SK-N-SH treated with all-trans-retinoic acid at 6 μM for 48 hours (cell line): ENCODE measurements at regions not wholly inside any gene's neighbourhood (a gene's known extent, or its start where the extent isn't known, plus 50 kb on each side); places are given as distances from the start of the nearest gene placed in this dataset.

Source experiments
- ATAC-seq: fragments of 200-7000 bp; cut with Tn5 transposase; 3 replicates; pipeline ENCODE4 v1.9.1; 2020; ENCODE audit warnings: mild to moderate bottlenecking, moderate library complexity
- ARNTL ChIP-seq: fragments of 450-650 bp; formaldehyde crosslinking; IDR thresholded peaks from 2 replicates; pipeline ENCODE4 v1.5.0; 2020; ENCODE audit warnings: low read depth, mild to moderate bottlenecking, moderate library complexity, borderline replicate concordance
- BACH2 ChIP-seq: fragments of 250-450 bp; sonication (Bioruptor Pico); IDR thresholded peaks from 2 replicates; pipeline ENCODE4 v1.9.0; 2021; ENCODE audit warnings: mild to moderate bottlenecking, borderline replicate concordance
- CSDC2 ChIP-seq: fragments of 250-450 bp; sonication (Bioruptor Pico); IDR thresholded peaks from 2 replicates; pipeline ENCODE4 v1.5.0; 2020; ENCODE audit warnings: mild to moderate bottlenecking, moderate library complexity
- ESRRG ChIP-seq: fragments of 250-450 bp; sonication (Bioruptor Pico); IDR thresholded peaks from 2 replicates; pipeline ENCODE4 v1.6.1; 2021; ENCODE audit warnings: mild to moderate bottlenecking
- GLIS3 ChIP-seq: fragments of 250-450 bp; sonication (Bioruptor Pico); IDR thresholded peaks from 2 replicates; pipeline ENCODE4 v1.5.0; 2020; ENCODE audit warnings: mild to moderate bottlenecking, moderate library complexity
- ISL1 ChIP-seq: fragments of 250-450 bp; sonication (Bioruptor Pico); IDR thresholded peaks from 2 replicates; pipeline ENCODE4 v2.1.2; 2022; ENCODE audit warnings: mild to moderate bottlenecking, moderate library complexity
- OSR1 ChIP-seq: fragments of 250-450 bp; sonication (Bioruptor Pico); IDR thresholded peaks from 2 replicates; pipeline ENCODE4 v1.8.0; 2022; ENCODE audit warnings: moderate library complexity, mild to moderate bottlenecking, inconsistent platforms
- PATZ1 ChIP-seq: fragments of 250-450 bp; sonication (Bioruptor Pico); IDR thresholded peaks from 2 replicates; pipeline ENCODE4 v1.8.0; 2020; ENCODE audit warnings: mild to moderate bottlenecking, moderate library complexity, borderline replicate concordance
- POU6F1 ChIP-seq: fragments of 250-450 bp; sonication (Bioruptor Pico); IDR thresholded peaks from 2 replicates; pipeline ENCODE4 v1.8.0; 2021; ENCODE audit warnings: low read depth, mild to moderate bottlenecking, moderate library complexity, borderline replicate concordance
- PPARA ChIP-seq: fragments of 250-450 bp; sonication (Bioruptor Pico); IDR thresholded peaks from 2 replicates; pipeline ENCODE4 v1.5.0; 2020; ENCODE audit warnings: mild to moderate bottlenecking, borderline replicate concordance
- RARB ChIP-seq: fragments of 250-450 bp; sonication (Bioruptor Pico); IDR thresholded peaks from 2 replicates; pipeline ENCODE4 v1.8.0; 2021; ENCODE audit warnings: mild to moderate bottlenecking, moderate library complexity
- TOX ChIP-seq: fragments of 250-450 bp; sonication (Bioruptor Pico); IDR thresholded peaks from 2 replicates; pipeline ENCODE4 v1.8.0; 2021; ENCODE audit warnings: mild to moderate bottlenecking, moderate library complexity, borderline replicate concordance
- ZFP3 ChIP-seq: fragments of 250-450 bp; sonication (Bioruptor Pico); IDR thresholded peaks from 2 replicates; pipeline ENCODE4 v1.5.0; 2020; ENCODE audit warnings: mild to moderate bottlenecking, moderate library complexity
- ZFP30 ChIP-seq: fragments of 450-650 bp; formaldehyde crosslinking; IDR thresholded peaks from 2 replicates; pipeline ENCODE4 v1.5.0; 2022; ENCODE audit warnings: mild to moderate bottlenecking, moderate library complexity
- ZNF565 ChIP-seq: fragments of 450-650 bp; formaldehyde crosslinking; conservative IDR thresholded peaks from 2 replicates; pipeline ENCODE4 v1.5.0; 2020; ENCODE audit warnings: low read depth, mild to moderate bottlenecking, moderate library complexity
- ZNF70 ChIP-seq: fragments of 450-650 bp; formaldehyde crosslinking; IDR thresholded peaks from 2 replicates; pipeline ENCODE4 v1.5.0; 2020; ENCODE audit warnings: mild to moderate bottlenecking, moderate library complexity
- ZNF8 ChIP-seq: fragments of 450-650 bp; formaldehyde crosslinking; IDR thresholded peaks from 2 replicates; pipeline ENCODE4 v1.5.0; 2020; ENCODE audit warnings: mild to moderate bottlenecking, moderate library complexity
- TF ChIP-seq, protein P1 (sequence below): fragments of 250-450 bp; sonication (Bioruptor Pico); IDR thresholded peaks from 2 replicates; pipeline ENCODE4 v1.5.0; 2020; ENCODE audit warnings: mild to moderate bottlenecking, moderate library complexity
- TF ChIP-seq, protein P2 (sequence below): fragments of 250-450 bp; sonication (Bioruptor Pico); IDR thresholded peaks from 2 replicates; pipeline ENCODE4 v1.5.1; 2021; ENCODE audit warnings: mild to moderate bottlenecking, moderate library complexity

- TF ChIP-seq ZFP30, result no peak
- no peak for TF ChIP-seq OSR1 (CRISPR knock-in tag)
- no peak for TF ChIP-seq ZNF565
- TF ChIP-seq BACH2 (CRISPR knock-in tag), result no peak
- no peak for TF ChIP-seq GLIS3
- TF ChIP-seq ARNTL, result no peak
- TF ChIP-seq, protein P1, sequence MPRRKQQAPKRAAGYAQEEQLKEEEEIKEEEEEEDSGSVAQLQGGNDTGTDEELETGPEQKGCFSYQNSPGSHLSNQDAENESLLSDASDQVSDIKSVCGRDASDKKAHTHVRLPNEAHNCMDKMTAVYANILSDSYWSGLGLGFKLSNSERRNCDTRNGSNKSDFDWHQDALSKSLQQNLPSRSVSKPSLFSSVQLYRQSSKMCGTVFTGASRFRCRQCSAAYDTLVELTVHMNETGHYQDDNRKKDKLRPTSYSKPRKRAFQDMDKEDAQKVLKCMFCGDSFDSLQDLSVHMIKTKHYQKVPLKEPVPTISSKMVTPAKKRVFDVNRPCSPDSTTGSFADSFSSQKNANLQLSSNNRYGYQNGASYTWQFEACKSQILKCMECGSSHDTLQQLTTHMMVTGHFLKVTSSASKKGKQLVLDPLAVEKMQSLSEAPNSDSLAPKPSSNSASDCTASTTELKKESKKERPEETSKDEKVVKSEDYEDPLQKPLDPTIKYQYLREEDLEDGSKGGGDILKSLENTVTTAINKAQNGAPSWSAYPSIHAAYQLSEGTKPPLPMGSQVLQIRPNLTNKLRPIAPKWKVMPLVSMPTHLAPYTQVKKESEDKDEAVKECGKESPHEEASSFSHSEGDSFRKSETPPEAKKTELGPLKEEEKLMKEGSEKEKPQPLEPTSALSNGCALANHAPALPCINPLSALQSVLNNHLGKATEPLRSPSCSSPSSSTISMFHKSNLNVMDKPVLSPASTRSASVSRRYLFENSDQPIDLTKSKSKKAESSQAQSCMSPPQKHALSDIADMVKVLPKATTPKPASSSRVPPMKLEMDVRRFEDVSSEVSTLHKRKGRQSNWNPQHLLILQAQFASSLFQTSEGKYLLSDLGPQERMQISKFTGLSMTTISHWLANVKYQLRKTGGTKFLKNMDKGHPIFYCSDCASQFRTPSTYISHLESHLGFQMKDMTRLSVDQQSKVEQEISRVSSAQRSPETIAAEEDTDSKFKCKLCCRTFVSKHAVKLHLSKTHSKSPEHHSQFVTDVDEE (CRISPR knock-in tag), result no peak
- TF ChIP-seq CSDC2, result no peak
- no peak for TF ChIP-seq POU6F1 (CRISPR knock-in tag)
- ATAC-seq, result no peak
Measured at GRCh38 chr11:97234016-97234415, 844.2 kb downstream of the JRKL start.

GRCh38 chr11:97237151-97237550 is 847.3 kb downstream of the JRKL start:
- ATAC-seq, result no peak
- TF ChIP-seq GLIS3, result no peak
- TF ChIP-seq ISL1 (CRISPR knock-in tag), result no peak
- TF ChIP-seq BACH2 (CRISPR knock-in tag), result no peak
- TF ChIP-seq ZFP30, result no peak
- TF ChIP-seq, all 23 proteins: peak for 0

DNA sequence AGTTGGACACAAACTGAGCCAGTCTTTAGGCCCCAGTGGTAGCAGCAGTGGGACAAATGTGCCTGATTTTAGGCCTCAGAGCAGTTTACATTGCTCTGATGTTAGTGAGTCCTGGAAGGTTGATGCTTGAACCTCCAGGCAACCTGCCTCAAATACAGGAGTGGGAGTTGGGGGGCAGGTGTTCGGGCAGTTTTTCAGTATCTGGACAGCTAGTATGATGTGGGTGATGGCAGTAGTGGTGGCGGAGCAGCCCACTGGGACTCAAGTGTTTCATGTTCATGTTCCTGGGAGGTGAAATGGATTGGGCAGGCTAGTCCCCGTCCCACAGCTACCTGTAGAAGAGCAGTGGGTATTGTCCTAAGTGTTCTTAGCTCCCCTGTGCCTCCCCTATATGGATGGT is 857.8 kb downstream of the JRKL start:
- TF ChIP-seq OSR1 (CRISPR knock-in tag), result no peak
- TF ChIP-seq ZNF565, result no peak
- TF ChIP-seq PATZ1 (CRISPR knock-in tag), result no peak
- TF ChIP-seq ZNF8 (CRISPR knock-in tag), result no peak
- TF ChIP-seq ZNF70 (CRISPR knock-in tag), result no peak
- no peak for ATAC-seq

- ATAC-seq, result no peak
- no peak for TF ChIP-seq ZFP3 (CRISPR knock-in tag)
- no peak for TF ChIP-seq ESRRG (CRISPR knock-in tag)
- no peak for TF ChIP-seq PPARA (CRISPR knock-in tag)
- no peak for TF ChIP-seq ARNTL
- no peak for TF ChIP-seq TOX (CRISPR knock-in tag)
- no peak for TF ChIP-seq ZNF565
- TF ChIP-seq ZNF8 (CRISPR knock-in tag), result no peak
- TF ChIP-seq POU6F1 (CRISPR knock-in tag), result no peak
- TF ChIP-seq, protein P1 (CRISPR knock-in tag), result no peak
- TF ChIP-seq RARB, result no peak
- TF ChIP-seq, protein P2, sequence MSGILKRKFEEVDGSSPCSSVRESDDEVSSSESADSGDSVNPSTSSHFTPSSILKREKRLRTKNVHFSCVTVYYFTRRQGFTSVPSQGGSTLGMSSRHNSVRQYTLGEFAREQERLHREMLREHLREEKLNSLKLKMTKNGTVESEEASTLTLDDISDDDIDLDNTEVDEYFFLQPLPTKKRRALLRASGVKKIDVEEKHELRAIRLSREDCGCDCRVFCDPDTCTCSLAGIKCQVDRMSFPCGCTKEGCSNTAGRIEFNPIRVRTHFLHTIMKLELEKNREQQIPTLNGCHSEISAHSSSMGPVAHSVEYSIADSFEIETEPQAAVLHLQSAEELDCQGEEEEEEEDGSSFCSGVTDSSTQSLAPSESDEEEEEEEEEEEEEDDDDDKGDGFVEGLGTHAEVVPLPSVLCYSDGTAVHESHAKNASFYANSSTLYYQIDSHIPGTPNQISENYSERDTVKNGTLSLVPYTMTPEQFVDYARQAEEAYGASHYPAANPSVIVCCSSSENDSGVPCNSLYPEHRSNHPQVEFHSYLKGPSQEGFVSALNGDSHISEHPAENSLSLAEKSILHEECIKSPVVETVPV (CRISPR knock-in tag), result no peak
- no peak for TF ChIP-seq BACH2 (CRISPR knock-in tag)
- TF ChIP-seq PATZ1 (CRISPR knock-in tag), result no peak
- no peak for TF ChIP-seq ISL1 (CRISPR knock-in tag)
Measured at GRCh38 chr11:97254790-97255189, 865.0 kb downstream of the JRKL start.
